GM12874 (cell line): ENCODE measurements at regions not wholly inside any gene's neighbourhood (a gene's known extent, or its start where the extent isn't known, plus 50 kb on each side); places are given as distances from the start of the nearest gene placed in this dataset.

Experiments
- CTCF ChIP-seq: IDR thresholded peaks from 2 replicates; pipeline ENCODE4 v1.5.1; 2011; ENCODE audit warnings: low read depth, mild to moderate bottlenecking, control low read depth, low read length, moderate library complexity; ENCODE audit not compliant: insufficient read depth

GRCh38 chr6:105972440-105972839, 113.7 kb upstream of the PRDM1 start:
- no peak for TF ChIP-seq CTCF

- no peak for TF ChIP-seq CTCF
These were observed 117.4 kb upstream of the PRDM1 start for GRCh38 chr6:105968603-105969333.

- TF ChIP-seq CTCF, result no peak
These were observed 118.1 kb upstream of the PRDM1 start for GRCh38 chr6:105967917-105968602.

- TF ChIP-seq CTCF, result no peak
These were observed 119.7 kb upstream of the PRDM1 start for GRCh38 chr6:105966481-105966880.

- no peak for TF ChIP-seq CTCF
These were observed 121.0 kb upstream of the PRDM1 start for GRCh38 chr6:105964979-105965760.

- no peak for TF ChIP-seq CTCF
These were observed 132.0 kb upstream of the PRDM1 start for GRCh38 chr6:105954148-105954547.

GRCh38 chr6:105952772-105953690, 133.1 kb upstream of the PRDM1 start:
- TF ChIP-seq CTCF, result no peak
